SK-N-SH treated with all-trans-retinoic acid at 6 μM for 48 hours (cell line): ENCODE measurements at regions not wholly inside any gene's neighbourhood (a gene's known extent, or its start where the extent isn't known, plus 50 kb on each side); places are given as distances from the start of the nearest gene placed in this dataset.

Source experiments
- ATAC-seq: fragments of 200-7000 bp; cut with Tn5 transposase; 3 replicates; pipeline ENCODE4 v1.9.1; 2020; ENCODE audit warnings: mild to moderate bottlenecking, moderate library complexity
- ARNTL ChIP-seq: fragments of 450-650 bp; formaldehyde crosslinking; IDR thresholded peaks from 2 replicates; pipeline ENCODE4 v1.5.0; 2020; ENCODE audit warnings: low read depth, mild to moderate bottlenecking, moderate library complexity, borderline replicate concordance
- BACH2 ChIP-seq: fragments of 250-450 bp; sonication (Bioruptor Pico); IDR thresholded peaks from 2 replicates; pipeline ENCODE4 v1.9.0; 2021; ENCODE audit warnings: mild to moderate bottlenecking, borderline replicate concordance
- CSDC2 ChIP-seq: fragments of 250-450 bp; sonication (Bioruptor Pico); IDR thresholded peaks from 2 replicates; pipeline ENCODE4 v1.5.0; 2020; ENCODE audit warnings: mild to moderate bottlenecking, moderate library complexity
- ESRRG ChIP-seq: fragments of 250-450 bp; sonication (Bioruptor Pico); IDR thresholded peaks from 2 replicates; pipeline ENCODE4 v1.6.1; 2021; ENCODE audit warnings: mild to moderate bottlenecking
- GLIS3 ChIP-seq: fragments of 250-450 bp; sonication (Bioruptor Pico); IDR thresholded peaks from 2 replicates; pipeline ENCODE4 v1.5.0; 2020; ENCODE audit warnings: mild to moderate bottlenecking, moderate library complexity
- ISL1 ChIP-seq: fragments of 250-450 bp; sonication (Bioruptor Pico); IDR thresholded peaks from 2 replicates; pipeline ENCODE4 v2.1.2; 2022; ENCODE audit warnings: mild to moderate bottlenecking, moderate library complexity
- PPARA ChIP-seq: fragments of 250-450 bp; sonication (Bioruptor Pico); IDR thresholded peaks from 2 replicates; pipeline ENCODE4 v1.5.0; 2020; ENCODE audit warnings: mild to moderate bottlenecking, borderline replicate concordance
- RARB ChIP-seq: fragments of 250-450 bp; sonication (Bioruptor Pico); IDR thresholded peaks from 2 replicates; pipeline ENCODE4 v1.8.0; 2021; ENCODE audit warnings: mild to moderate bottlenecking, moderate library complexity
- SNAI2 ChIP-seq: fragments of 250-450 bp; sonication (Bioruptor Pico); IDR thresholded peaks from 2 replicates; pipeline ENCODE4 v1.5.0; 2020; ENCODE audit warnings: mild to moderate bottlenecking, moderate library complexity
- TCF4 ChIP-seq: fragments of 250-450 bp; sonication (Bioruptor Pico); IDR thresholded peaks from 2 replicates; pipeline ENCODE4 v1.8.0; 2021; ENCODE audit warnings: mild to moderate bottlenecking, moderate library complexity, borderline replicate concordance
- ZC3H10 ChIP-seq: fragments of 250-450 bp; sonication (Bioruptor Pico); IDR thresholded peaks from 2 replicates; pipeline ENCODE4 v1.5.1; 2021; ENCODE audit warnings: mild to moderate bottlenecking, moderate library complexity
- ZFP3 ChIP-seq: fragments of 250-450 bp; sonication (Bioruptor Pico); IDR thresholded peaks from 2 replicates; pipeline ENCODE4 v1.5.0; 2020; ENCODE audit warnings: mild to moderate bottlenecking, moderate library complexity
- ZNF565 ChIP-seq: fragments of 450-650 bp; formaldehyde crosslinking; conservative IDR thresholded peaks from 2 replicates; pipeline ENCODE4 v1.5.0; 2020; ENCODE audit warnings: low read depth, mild to moderate bottlenecking, moderate library complexity
- ZNF8 ChIP-seq: fragments of 450-650 bp; formaldehyde crosslinking; IDR thresholded peaks from 2 replicates; pipeline ENCODE4 v1.5.0; 2020; ENCODE audit warnings: mild to moderate bottlenecking, moderate library complexity
- TF ChIP-seq, protein P1 (sequence below): fragments of 250-450 bp; sonication (Bioruptor Pico); IDR thresholded peaks from 2 replicates; pipeline ENCODE4 v1.5.1; 2021; ENCODE audit warnings: mild to moderate bottlenecking, moderate library complexity
- TF ChIP-seq, protein P2 (sequence below): fragments of 250-450 bp; sonication (Bioruptor Pico); IDR thresholded peaks from 2 replicates; pipeline ENCODE4 v1.5.0; 2020; ENCODE audit warnings: mild to moderate bottlenecking, moderate library complexity
- TF ChIP-seq, protein P3 (sequence below): fragments of 250-450 bp; sonication (Bioruptor Pico); IDR thresholded peaks from 2 replicates; pipeline ENCODE4 v1.5.1; 2020; ENCODE audit warnings: low read depth, mild to moderate bottlenecking, moderate library complexity
- TF ChIP-seq, protein P4 (sequence below): fragments of 250-450 bp; sonication (Bioruptor Pico); IDR thresholded peaks from 2 replicates; pipeline ENCODE4 v1.8.0; 2021; ENCODE audit warnings: low read depth, mild to moderate bottlenecking, moderate library complexity, borderline replicate concordance

GRCh38 chr12:116650585-116651087 is 87.2 kb downstream of the SPRING1 start:
- no peak for ATAC-seq
- TF ChIP-seq, protein P1, sequence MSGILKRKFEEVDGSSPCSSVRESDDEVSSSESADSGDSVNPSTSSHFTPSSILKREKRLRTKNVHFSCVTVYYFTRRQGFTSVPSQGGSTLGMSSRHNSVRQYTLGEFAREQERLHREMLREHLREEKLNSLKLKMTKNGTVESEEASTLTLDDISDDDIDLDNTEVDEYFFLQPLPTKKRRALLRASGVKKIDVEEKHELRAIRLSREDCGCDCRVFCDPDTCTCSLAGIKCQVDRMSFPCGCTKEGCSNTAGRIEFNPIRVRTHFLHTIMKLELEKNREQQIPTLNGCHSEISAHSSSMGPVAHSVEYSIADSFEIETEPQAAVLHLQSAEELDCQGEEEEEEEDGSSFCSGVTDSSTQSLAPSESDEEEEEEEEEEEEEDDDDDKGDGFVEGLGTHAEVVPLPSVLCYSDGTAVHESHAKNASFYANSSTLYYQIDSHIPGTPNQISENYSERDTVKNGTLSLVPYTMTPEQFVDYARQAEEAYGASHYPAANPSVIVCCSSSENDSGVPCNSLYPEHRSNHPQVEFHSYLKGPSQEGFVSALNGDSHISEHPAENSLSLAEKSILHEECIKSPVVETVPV (CRISPR knock-in tag) = no peak
- TF ChIP-seq, all 23 proteins: peak for 0

- TF ChIP-seq BACH2 (CRISPR knock-in tag) = no peak
- TF ChIP-seq, protein P2, sequence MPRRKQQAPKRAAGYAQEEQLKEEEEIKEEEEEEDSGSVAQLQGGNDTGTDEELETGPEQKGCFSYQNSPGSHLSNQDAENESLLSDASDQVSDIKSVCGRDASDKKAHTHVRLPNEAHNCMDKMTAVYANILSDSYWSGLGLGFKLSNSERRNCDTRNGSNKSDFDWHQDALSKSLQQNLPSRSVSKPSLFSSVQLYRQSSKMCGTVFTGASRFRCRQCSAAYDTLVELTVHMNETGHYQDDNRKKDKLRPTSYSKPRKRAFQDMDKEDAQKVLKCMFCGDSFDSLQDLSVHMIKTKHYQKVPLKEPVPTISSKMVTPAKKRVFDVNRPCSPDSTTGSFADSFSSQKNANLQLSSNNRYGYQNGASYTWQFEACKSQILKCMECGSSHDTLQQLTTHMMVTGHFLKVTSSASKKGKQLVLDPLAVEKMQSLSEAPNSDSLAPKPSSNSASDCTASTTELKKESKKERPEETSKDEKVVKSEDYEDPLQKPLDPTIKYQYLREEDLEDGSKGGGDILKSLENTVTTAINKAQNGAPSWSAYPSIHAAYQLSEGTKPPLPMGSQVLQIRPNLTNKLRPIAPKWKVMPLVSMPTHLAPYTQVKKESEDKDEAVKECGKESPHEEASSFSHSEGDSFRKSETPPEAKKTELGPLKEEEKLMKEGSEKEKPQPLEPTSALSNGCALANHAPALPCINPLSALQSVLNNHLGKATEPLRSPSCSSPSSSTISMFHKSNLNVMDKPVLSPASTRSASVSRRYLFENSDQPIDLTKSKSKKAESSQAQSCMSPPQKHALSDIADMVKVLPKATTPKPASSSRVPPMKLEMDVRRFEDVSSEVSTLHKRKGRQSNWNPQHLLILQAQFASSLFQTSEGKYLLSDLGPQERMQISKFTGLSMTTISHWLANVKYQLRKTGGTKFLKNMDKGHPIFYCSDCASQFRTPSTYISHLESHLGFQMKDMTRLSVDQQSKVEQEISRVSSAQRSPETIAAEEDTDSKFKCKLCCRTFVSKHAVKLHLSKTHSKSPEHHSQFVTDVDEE (CRISPR knock-in tag) = no peak
- no peak for TF ChIP-seq ZNF8 (CRISPR knock-in tag)
- no peak for TF ChIP-seq SNAI2 (CRISPR knock-in tag)
- no peak for TF ChIP-seq TCF4 (CRISPR knock-in tag)
- no peak for TF ChIP-seq GLIS3 (CRISPR knock-in tag)
- TF ChIP-seq ARNTL (CRISPR knock-in tag) = no peak
- no peak for TF ChIP-seq ZFP3
- TF ChIP-seq, protein P3, sequence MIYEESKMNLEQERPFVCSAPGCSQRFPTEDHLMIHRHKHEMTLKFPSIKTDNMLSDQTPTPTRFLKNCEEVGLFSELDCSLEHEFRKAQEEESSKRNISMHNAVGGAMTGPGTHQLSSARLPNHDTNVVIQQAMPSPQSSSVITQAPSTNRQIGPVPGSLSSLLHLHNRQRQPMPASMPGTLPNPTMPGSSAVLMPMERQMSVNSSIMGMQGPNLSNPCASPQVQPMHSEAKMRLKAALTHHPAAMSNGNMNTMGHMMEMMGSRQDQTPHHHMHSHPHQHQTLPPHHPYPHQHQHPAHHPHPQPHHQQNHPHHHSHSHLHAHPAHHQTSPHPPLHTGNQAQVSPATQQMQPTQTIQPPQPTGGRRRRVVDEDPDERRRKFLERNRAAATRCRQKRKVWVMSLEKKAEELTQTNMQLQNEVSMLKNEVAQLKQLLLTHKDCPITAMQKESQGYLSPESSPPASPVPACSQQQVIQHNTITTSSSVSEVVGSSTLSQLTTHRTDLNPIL (CRISPR knock-in tag) = no peak
- no peak for TF ChIP-seq ESRRG (CRISPR knock-in tag)
- TF ChIP-seq CSDC2 (CRISPR knock-in tag) = no peak
- no peak for ATAC-seq
Measured at GRCh38 chr12:116650062-116650461, 87.8 kb downstream of the SPRING1 start.

GRCh38 chr12:116647813-116648212 is 88.6 kb downstream of the MAP1LC3B2 start:
- TF ChIP-seq ZNF8 (CRISPR knock-in tag) = no peak
- TF ChIP-seq ZNF565 (CRISPR knock-in tag) = no peak
- TF ChIP-seq, protein P1 (CRISPR knock-in tag) = no peak
- TF ChIP-seq PPARA = no peak
- TF ChIP-seq CSDC2 (CRISPR knock-in tag) = no peak
- TF ChIP-seq, protein P4, sequence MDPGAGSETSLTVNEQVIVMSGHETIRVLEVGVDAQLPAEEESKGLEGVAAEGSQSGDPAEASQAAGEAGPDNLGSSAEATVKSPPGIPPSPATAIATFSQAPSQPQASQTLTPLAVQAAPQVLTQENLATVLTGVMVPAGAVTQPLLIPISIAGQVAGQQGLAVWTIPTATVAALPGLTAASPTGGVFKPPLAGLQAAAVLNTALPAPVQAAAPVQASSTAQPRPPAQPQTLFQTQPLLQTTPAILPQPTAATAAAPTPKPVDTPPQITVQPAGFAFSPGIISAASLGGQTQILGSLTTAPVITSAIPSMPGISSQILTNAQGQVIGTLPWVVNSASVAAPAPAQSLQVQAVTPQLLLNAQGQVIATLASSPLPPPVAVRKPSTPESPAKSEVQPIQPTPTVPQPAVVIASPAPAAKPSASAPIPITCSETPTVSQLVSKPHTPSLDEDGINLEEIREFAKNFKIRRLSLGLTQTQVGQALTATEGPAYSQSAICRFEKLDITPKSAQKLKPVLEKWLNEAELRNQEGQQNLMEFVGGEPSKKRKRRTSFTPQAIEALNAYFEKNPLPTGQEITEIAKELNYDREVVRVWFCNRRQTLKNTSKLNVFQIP (CRISPR knock-in tag) = no peak
- TF ChIP-seq ZC3H10 = no peak
- no peak for TF ChIP-seq ISL1
- TF ChIP-seq, protein P3 (CRISPR knock-in tag) = no peak
- TF ChIP-seq ZFP3 = no peak
- TF ChIP-seq, protein P2 (CRISPR knock-in tag) = no peak
- TF ChIP-seq RARB (CRISPR knock-in tag) = no peak
- TF ChIP-seq, all 23 proteins: peak for 0
- ATAC-seq = no peak
